ENCODE measurements at regions not wholly inside any gene's neighbourhood (a gene's known extent, or its start where the extent isn't known, plus 50 kb on each side); places are given as distances from the start of the nearest gene placed in this dataset.

GRCh38 chr5:67855523-67855922, 360.0 kb upstream of the PIK3R1 start:
- TF ChIP-seq CTCF (IDR thresholded peaks at IDR 0.05) (no peak), EZH2 (IDR thresholded peaks at IDR 0.05; ENCODE audit: borderline replicate concordance, insufficient read depth, low read depth, low read length, poor library complexity, severe bottlenecking) (no peak)

Measured in B cell (primary cell).